B cell (primary cell): ENCODE measurements at regions not wholly inside any gene's neighbourhood (a gene's known extent, or its start where the extent isn't known, plus 50 kb on each side); places are given as distances from the start of the nearest gene placed in this dataset.

Experiments used
- ATAC-seq: fragments of 200-7000 bp; cut with Tn5 transposase; one replicate; pipeline ENCODE4 v1.10.0; 2021; ENCODE audit warnings: low read depth, mild to moderate bottlenecking, moderate number of reproducible peaks, moderate library complexity
- CTCF ChIA-PET: fragments of 350-600 bp; sonication (Branson Sonifier 250); formaldehyde crosslinking; loops from one replicate; lab custom pipeline; 2021; ENCODE audit warnings: antibody characterized with exemption, inconsistent platforms; lab: Charles Lee
- POLR2A ChIA-PET: fragments of 350-600 bp; sonication (Branson Sonifier 250); formaldehyde crosslinking; loops from one replicate; lab custom pipeline; 2021; ENCODE audit warnings: antibody characterized with exemption; lab: Charles Lee
- DNase-seq: peaks from one replicate; pipeline ENCODE4 v3.0.0; 2013
- H2AFZ ChIP-seq: 2 replicates; pipeline ENCODE4 v1.6.1; 2012; ENCODE audit warnings: mild to moderate bottlenecking, low read depth, low read length; ENCODE audit not compliant: insufficient read depth, poor library complexity, severe bottlenecking
- H3K27ac ChIP-seq, 2 donors: 1 replicate in 1 of 2; 2 replicates in 1 of 2; pipeline ENCODE4 v1.5.1; 2012 to 2013; ENCODE audit warnings: low read length in 2 of 2, mild to moderate bottlenecking in 2 of 2, moderate library complexity in 1 of 2
- H3K27me3 ChIP-seq, 4 experiments: fragments of 200-600 bp in 1 of 4; sonication (generic) in 1 of 4; replicated peaks in 1 of 4; 1 replicate in 2 of 4; 2 replicates in 2 of 4; pipeline versions ENCODE4 v1.6.1 to v1.7.0; 2013 to 2016; ENCODE audit warnings: low read length in 3 of 4, mild to moderate bottlenecking in 2 of 4, mixed read lengths in 1 of 4, moderate library complexity in 1 of 4; ENCODE audit not compliant: insufficient read depth in 4 of 4, control insufficient read depth in 3 of 4; ENCODE audit errors: control extremely low read depth in 1 of 4
- H3K36me3 ChIP-seq, 2 experiments: replicated peaks in 1 of 2; 1 replicate in 1 of 2; 2 replicates in 1 of 2; pipeline versions ENCODE4 v1.6.1 to v1.7.1; 2013; ENCODE audit warnings: low read length in 1 of 2; ENCODE audit not compliant: insufficient read depth in 2 of 2, control insufficient read depth in 1 of 2; ENCODE audit errors: control extremely low read depth in 1 of 2, extremely low read depth in 1 of 2
- H3K4me1 ChIP-seq, 2 donors: fragments of 200-600 bp in 1 of 2; sonication (generic) in 1 of 2; 1 replicate in 1 of 2; 2 replicates in 1 of 2; pipeline versions ENCODE4 v1.5.1 to v1.6.1; 2013 to 2017; ENCODE audit warnings: low read length in 2 of 2; ENCODE audit not compliant: control insufficient read depth in 2 of 2, insufficient read depth in 2 of 2
- H3K4me2 ChIP-seq: replicated peaks from 2 replicates; pipeline ENCODE3; 2012; ENCODE audit warnings: mild to moderate bottlenecking, low read depth, low read length; ENCODE audit not compliant: poor library complexity, severe bottlenecking
- H3K4me3 ChIP-seq, 5 experiments: fragments of 200-600 bp in 1 of 5; sonication (generic) in 1 of 5; 1 replicate in 3 of 5; 2 replicates in 2 of 5; pipeline versions ENCODE4 v1.5.1 to v1.7.0; 2011 to 2016; ENCODE audit warnings: low read length in 4 of 5, mild to moderate bottlenecking in 4 of 5, low read depth in 2 of 5, control low read depth in 1 of 5, moderate library complexity in 1 of 5; ENCODE audit not compliant: insufficient read depth in 1 of 5; ENCODE audit errors: control extremely low read depth in 1 of 5, extremely low read depth in 1 of 5
- H3K79me2 ChIP-seq: fragments of 200-600 bp; sonication (generic); one replicate; pipeline ENCODE4 v1.6.0; 2016; ENCODE audit warnings: low read length; ENCODE audit not compliant: control insufficient read depth, insufficient read depth
- H3K9ac ChIP-seq: fragments of 200-600 bp; sonication (generic); 2 replicates; pipeline ENCODE4 v1.6.1; 2017; ENCODE audit warnings: mild to moderate bottlenecking, low read length, moderate library complexity
- H3K9me3 ChIP-seq, 3 donors: one replicate each; pipeline versions ENCODE4 v1.6.1 to v1.7.1; 2013; ENCODE audit warnings: low read length in 2 of 3; ENCODE audit not compliant: control insufficient read depth in 2 of 3, insufficient read depth in 1 of 3; ENCODE audit errors: control extremely low read depth in 1 of 3
- H4K20me1 ChIP-seq: 2 replicates; pipeline ENCODE4 v1.6.0; 2012; ENCODE audit warnings: mild to moderate bottlenecking, low read length; ENCODE audit not compliant: insufficient read depth, control insufficient read depth, poor library complexity, severe bottlenecking
- H3K27ac Mint-ChIP-seq: one replicate; pipeline ENCODE4 v1.8.0; 2021; ENCODE audit warnings: mixed read lengths
- H3K27me3 Mint-ChIP-seq: one replicate; pipeline ENCODE4 v1.8.0; 2021; ENCODE audit warnings: mixed read lengths
- H3K4me1 Mint-ChIP-seq: one replicate; pipeline ENCODE4 v1.8.0; 2021; ENCODE audit warnings: mixed read lengths
- H3K4me3 Mint-ChIP-seq: one replicate; pipeline ENCODE4 v1.8.0; 2021; ENCODE audit warnings: mixed read lengths
- H3K9me3 Mint-ChIP-seq: one replicate; pipeline ENCODE4 v1.8.0; 2022; ENCODE audit warnings: mixed read lengths; ENCODE audit not compliant: insufficient read depth
- EZH2 ChIP-seq: IDR thresholded peaks from 2 replicates; pipeline ENCODE4 v1.6.1; 2012; ENCODE audit warnings: borderline replicate concordance, low read depth, mild to moderate bottlenecking, moderate library complexity, low read length; ENCODE audit not compliant: insufficient read depth, poor library complexity, severe bottlenecking
- WGBS: methylation state at CpG from one replicate; pipeline ENCODE4 v1.1.5; 2013; ENCODE audit warnings: missing lambda C conversion rate; ENCODE audit not compliant: insufficient coverage; 5-methylcytosine and 5-hydroxymethylcytosine counted together
- intact Hi-C: fragments of 100-400 bp; cut with micrococcal nuclease; formaldehyde crosslinking; loops from one replicate; pipeline ENCODE4 v1.10.0; 2022
- TF ChIP-seq, protein P1 (sequence below): fragments of 200-600 bp; IDR thresholded peaks from one replicate; pipeline ENCODE4 v1.8.0; 2022; ENCODE audit warnings: antibody characterized with exemption, mild to moderate bottlenecking

DNA sequence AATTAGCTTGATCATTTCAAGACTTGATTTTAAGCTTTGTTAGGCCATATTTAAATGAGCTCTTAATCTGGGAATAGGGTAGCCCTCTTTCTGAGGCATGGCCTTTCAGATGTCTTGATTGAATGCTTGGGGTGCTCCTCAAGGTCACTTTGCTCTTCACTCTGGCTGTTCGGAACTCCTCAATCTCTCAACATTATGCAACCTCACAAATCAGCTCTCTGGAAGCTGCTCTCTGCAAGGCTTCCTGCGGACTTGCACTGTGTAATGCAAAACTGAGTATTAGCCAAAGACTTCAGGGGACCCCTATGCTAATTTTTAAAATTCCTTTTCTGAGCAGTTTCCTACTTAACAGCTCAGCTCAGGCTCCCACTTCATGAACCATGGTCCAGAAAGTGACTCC lies 398.3 kb downstream of the PRDM5 start:
- no peak overlapping the region for H3K27ac Mint-ChIP-seq
- intact Hi-C loops = no loop called here
- Histone ChIP-seq H3K36me3 (no peaks in the 10 kb centered on the region), H3K4me2 (no peak overlapping the region), H3K27me3 (no peaks in the 10 kb centered on the region), H3K4me3 (no peak overlapping the region), H3K4me1 (no peaks in the 10 kb centered on the region), H3K9ac (no peak overlapping the region), H4K20me1 (no peaks in the 10 kb centered on the region), H2AFZ (no peak overlapping the region), H3K79me2 (no peaks in the 10 kb centered on the region), H3K9me3 (no peaks in the 10 kb centered on the region), H3K27ac (no peak overlapping the region)
- DNase-seq (no peak), ATAC-seq (no peak)
- ChIA-PET CTCF (no interaction called here), POLR2A (no interaction called here)
- no peaks in the 10 kb centered on the region for H3K27me3 Mint-ChIP-seq
- WGBS = 100% methylated on average over 2 of the region's 2 CpGs
- peaks cover 5% of the 10 kb centered on the region for H3K9me3 Mint-ChIP-seq
- TF ChIP-seq, protein P1, sequence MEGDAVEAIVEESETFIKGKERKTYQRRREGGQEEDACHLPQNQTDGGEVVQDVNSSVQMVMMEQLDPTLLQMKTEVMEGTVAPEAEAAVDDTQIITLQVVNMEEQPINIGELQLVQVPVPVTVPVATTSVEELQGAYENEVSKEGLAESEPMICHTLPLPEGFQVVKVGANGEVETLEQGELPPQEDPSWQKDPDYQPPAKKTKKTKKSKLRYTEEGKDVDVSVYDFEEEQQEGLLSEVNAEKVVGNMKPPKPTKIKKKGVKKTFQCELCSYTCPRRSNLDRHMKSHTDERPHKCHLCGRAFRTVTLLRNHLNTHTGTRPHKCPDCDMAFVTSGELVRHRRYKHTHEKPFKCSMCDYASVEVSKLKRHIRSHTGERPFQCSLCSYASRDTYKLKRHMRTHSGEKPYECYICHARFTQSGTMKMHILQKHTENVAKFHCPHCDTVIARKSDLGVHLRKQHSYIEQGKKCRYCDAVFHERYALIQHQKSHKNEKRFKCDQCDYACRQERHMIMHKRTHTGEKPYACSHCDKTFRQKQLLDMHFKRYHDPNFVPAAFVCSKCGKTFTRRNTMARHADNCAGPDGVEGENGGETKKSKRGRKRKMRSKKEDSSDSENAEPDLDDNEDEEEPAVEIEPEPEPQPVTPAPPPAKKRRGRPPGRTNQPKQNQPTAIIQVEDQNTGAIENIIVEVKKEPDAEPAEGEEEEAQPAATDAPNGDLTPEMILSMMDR = no peak
- no peak for TF ChIP-seq EZH2
- no peaks in the 10 kb centered on the region for H3K4me1 Mint-ChIP-seq
- no peak overlapping the region for H3K4me3 Mint-ChIP-seq

DNA sequence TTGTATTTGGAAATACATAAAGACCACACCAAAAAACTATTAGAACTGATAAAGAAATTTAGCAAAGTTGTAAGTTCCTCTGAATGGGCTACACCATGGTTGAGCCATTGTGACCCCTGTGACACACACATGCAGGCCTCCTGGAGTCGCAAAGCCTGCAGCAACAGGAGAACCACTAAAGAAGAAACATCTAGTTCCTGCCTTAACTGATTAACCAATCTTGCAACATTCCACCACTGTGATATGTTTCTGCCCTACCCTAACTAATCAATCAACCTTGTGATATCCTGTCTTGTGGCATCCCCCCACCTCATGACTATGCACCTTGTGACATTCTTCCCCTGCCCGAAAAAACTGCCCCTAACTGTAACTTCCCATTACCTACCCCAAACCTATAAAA lies 401.8 kb downstream of the PRDM5 start:
- Histone ChIP-seq H3K4me3 (no peak overlapping the region), H3K36me3 (no peaks in the 10 kb centered on the region), H2AFZ (no peak overlapping the region), H3K9ac (no peak overlapping the region), H3K4me1 (no peaks in the 10 kb centered on the region), H3K9me3 (no peaks in the 10 kb centered on the region), H4K20me1 (no peaks in the 10 kb centered on the region), H3K27me3 (no peaks in the 10 kb centered on the region), H3K4me2 (no peak overlapping the region), H3K27ac (no peak overlapping the region), H3K79me2 (no peaks in the 10 kb centered on the region)
- Mint-ChIP-seq H3K9me3 (peaks cover 6% of the 10 kb centered on the region), H3K4me3 (no peak overlapping the region), H3K27me3 (no peaks in the 10 kb centered on the region), H3K4me1 (no peaks in the 10 kb centered on the region), H3K27ac (no peak overlapping the region)
- CTCF ChIA-PET = no interaction called here
- intact Hi-C loops = no loop called here
- TF ChIP-seq, protein P1 = no peak
- no peak for TF ChIP-seq EZH2
- DNase-seq (no peak), ATAC-seq (no peak)
- POLR2A ChIA-PET = no interaction called here
- WGBS = 71% methylated on average over 2 of the region's 2 CpGs
